NCI-H345 (cell line): ENCODE measurements at regions not wholly inside any gene's neighbourhood (a gene's known extent, or its start where the extent isn't known, plus 50 kb on each side); places are given as distances from the start of the nearest gene placed in this dataset.

Source experiments
- DNase-seq: peaks from one replicate; lab custom pipeline; 2025; lab: John Stamatoyannopoulos, UW

DNA sequence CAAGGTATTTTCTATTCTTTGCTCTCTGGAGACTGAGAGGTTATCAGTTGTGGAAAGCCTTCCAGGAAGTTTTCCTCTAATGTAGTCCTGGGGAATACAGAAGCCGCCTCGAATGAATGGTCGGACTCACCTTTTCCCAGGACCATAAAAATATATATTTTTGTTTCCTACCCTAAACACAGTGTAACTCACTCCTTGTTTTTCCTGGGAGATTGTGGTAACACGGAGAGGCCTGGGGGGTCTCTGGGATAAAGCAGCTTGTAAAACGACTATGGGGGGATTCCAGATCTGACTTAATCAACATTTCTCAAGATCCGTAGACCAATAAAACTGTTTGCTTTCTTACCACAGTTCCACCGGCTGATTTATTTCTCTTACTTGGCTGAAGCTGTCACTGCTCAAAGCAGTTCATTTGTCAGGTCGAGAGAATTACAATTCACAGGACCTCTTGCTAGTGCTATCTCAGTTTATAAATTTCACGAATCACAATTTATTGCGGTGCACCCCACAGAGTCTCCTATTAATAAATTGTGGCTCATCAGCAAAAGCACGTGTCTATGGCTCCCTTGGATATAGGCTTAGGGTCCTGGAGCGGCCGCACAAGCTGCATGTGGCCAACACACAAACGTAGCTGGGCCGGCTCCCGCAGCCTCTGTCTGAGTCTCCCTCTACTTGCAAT, 176.3 kb upstream of the BMPER start:
- DNase-seq = no peak

DNA sequence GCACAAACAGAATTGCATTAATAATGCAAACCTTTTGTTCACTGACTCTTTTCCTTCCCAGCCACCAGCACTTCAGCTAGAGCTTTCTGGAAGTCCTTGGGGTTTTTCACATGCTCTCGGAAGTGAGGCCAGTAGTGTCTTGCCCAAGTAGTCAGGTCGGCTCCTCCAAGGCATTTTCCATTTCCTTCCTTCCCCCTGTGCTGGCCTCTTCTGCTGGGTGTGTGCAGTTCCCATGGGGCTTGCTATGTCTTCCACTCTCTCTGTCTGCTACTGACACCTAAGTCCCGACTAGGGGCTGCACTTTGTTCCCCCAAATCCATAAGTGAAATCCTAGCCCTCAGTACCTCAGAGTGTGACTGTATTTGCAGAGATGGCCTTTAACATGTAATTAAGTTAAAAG, 175.6 kb upstream of the BMPER start:
- DNase-seq = no peak

DNA sequence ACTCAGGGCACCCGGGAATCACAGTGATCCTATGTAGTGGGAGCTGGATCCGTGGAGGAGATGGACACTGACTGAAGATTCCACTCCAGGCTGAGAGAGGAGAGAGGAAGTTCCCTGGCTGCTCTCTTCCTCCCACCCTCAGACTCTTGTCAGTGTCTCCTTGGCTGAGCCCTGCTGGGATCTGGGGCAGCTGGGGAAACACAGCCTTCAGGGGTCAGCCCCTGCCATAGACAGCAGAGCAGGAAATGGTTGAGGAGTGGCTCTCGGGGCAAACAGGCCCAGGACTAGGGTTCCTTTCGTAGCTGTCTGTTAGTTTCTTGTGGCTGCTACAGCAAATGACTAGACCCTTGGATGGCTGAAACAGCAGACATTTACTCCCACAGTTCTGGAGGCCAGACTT, 174.4 kb upstream of the BMPER start:
- DNase-seq = no peak

DNA sequence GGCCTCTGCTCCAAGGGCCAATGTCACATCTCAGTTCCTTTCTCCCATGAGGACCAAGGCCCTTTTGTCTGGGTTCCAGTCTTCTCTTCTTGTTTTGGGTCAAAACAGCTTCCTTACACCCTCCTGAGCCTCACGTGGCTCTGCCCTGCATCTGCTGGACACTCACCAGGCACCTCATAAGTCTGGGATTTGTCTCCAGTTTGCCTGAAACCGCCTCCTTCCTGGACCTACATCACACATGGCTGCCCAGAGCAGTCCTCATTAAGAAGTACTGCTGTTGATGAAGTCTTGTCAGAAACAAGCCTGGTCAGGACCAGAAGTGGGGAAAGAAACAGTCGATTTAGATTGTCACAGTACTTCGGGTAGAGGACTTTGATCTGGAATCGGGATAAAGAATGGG, 173.4 kb upstream of the BMPER start:
- DNase-seq = no peak

DNA sequence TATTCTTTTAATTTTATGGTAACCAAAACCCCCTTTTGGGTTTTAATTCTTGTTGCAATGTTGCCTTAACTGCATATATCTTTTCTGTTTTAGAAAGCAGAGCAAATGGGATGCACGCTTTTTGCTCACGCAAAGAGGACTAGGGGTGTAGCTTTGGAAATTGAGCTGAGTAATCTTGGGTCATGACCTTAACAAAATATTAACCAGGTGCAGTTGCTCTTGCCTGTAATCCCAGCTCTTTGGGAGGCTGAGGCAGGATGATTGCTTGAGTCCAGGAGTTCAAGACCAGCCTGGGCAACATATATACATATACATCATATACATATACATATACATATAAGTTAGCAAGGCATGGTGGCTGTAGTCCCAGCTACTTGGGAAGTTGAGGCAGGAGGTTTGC, 172.9 kb upstream of the BMPER start:
- DNase-seq = no peak

DNA sequence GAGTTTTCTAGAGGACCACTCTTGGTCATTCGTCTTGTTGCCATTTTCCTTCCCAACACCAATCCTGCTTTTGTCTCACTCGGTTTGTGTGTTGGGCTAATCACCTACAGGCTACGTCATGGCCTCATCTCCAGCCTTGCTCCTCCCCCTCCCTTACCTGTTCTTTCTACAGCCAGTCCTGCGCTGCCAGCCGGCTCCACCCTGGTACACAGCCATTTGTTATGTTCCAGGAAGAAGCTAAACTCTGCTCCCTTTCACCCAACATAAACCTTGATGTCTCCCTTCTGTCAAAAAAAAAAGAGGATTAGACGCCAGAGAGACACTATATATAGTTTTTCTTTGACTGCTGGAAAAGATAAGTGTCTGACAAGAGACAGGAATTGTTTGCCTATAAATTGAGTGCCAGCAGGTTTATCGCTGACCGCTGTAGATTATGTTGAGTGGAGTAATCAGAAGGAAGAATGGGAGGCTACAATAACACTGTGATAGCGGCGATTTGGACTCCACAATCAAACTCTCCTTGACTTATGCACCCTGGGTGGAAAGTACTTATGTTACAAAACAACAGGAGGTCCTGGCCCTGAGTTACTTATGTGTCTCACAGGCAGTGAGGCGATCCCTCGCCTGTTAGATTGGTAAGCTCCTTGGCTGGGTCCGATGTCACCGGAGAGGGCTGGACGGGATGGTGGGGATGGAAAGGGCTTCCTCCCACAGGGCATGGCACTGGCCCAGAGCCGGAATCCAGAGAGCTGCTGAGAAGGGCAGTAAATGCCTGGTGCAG, 171.3 kb upstream of the BMPER start:
- peak; percentile 15 for DNase-seq

DNA sequence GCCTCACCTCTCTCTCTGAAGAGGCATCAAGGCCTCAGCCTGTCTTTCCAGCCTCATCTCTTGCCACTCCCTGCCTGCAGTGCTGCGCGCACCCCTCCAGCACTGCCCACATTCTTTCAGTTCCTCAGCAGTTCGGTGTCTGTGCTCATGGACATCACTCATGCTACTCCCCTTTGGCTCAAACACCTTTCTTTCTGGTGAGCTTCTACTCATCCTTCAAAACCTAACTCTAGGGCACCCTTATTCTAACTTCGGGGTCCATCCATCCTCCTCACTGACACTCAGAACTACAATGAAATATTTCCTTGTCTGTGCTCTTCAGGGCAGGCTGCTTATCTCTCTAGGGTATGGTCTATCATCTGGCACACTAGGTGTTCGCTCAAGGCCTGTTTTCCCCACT, 169.9 kb upstream of the BMPER start:
- DNase-seq = no peak

DNA sequence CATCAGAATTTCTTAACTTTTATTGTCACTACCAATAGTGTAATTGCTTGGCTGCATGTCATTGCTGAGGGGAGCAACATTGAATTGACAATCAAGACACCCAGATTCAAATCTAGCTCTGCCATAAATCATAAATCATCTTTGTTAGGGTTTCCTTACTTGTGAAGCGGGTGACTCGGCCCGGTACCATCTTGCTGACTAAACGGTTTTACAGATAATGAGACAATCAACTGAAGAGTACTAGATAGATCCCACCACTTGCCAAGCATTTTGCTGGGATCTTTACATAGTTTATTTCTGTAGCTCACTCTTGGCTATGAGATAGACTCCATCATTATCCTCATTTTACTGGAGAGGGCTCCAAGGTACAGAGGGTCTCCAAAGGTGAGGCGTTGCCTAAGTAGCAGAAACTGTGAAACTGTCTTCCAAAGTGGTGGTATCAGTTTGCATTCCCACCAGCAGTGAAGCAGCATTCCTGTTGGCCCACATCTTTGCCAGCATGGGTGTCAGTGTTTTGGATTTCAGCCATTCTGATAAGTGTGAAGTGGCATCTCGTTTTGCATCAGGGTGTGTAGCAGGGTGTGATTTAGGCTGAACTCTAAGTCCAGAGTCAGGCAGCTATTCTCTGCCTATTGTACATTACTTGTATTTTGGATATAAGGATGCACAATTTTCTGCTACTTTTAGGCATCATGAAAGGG, 168.7 kb upstream of the BMPER start:
- DNase-seq = no peak

DNA sequence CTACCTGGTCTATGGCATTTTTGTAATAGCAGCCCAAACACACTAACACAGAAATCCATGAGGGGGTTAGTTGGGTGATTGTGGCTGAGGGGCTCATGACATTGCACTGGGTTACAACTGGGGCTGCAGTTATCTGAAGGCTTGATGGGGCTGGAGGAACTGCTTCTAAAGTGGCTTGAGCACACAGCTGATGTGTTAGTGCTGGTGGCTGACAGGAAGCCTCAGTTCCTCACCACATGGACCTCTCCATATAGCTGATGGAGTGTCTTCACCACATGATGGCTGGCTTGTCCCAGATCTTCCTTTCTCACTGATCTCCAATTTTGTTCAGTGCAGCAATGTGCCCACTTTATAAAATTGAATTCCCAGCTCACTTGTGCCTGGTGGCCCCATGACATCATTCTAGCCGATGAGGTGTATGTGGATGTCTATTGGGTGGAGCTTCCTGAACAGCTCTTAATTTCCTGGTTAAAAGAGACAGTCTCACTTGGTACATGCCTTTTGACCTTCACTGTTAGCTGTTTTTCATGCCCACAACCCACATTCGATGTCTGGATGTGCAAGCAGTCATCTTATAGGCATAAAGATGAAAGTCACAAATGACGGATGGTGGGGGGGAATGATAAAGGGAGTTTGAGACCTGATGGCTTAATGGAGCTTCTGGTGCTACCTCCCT, 166.9 kb upstream of the BMPER start:
- no peak for DNase-seq

DNA sequence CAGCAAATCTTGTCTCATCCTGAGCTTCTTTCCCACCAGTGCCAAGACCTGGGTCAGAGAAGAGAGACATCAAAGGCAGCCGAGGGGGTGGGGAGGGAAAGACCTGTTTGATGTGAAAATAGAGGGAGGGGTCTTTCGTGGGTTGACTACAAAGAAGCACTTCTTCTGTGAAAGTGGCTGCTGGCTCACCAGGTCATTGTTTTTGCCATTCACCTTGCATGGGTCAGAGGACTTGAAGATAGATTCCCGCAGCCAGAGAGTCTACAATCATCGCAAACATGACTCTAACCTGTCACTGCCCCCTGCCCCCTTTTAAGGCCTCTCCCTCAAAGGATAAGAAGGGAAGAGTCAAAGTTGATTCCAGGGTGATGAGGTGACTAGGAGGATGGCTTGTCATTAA, 166.1 kb upstream of the BMPER start:
- no peak for DNase-seq

DNA sequence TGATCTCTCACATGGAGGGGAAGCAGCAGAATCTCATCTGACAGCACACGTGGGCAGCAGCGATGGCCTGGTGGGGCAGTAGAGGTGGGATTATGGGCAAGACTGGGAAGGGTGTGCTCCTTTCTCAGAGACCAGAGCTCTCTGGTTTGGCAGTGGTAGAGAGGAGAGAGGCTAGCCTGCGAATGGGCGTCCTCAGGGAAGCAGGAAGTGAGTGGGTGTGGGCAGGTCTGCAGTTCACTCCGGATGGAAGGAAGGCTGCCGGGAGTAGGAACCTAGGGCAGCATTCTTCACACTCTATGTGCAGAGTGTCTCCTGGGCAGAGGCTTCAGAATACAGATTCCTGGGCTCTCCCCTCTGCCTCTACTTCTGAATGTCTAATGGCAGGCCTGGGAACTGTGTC, 162.8 kb upstream of the BMPER start:
- no peak for DNase-seq

DNA sequence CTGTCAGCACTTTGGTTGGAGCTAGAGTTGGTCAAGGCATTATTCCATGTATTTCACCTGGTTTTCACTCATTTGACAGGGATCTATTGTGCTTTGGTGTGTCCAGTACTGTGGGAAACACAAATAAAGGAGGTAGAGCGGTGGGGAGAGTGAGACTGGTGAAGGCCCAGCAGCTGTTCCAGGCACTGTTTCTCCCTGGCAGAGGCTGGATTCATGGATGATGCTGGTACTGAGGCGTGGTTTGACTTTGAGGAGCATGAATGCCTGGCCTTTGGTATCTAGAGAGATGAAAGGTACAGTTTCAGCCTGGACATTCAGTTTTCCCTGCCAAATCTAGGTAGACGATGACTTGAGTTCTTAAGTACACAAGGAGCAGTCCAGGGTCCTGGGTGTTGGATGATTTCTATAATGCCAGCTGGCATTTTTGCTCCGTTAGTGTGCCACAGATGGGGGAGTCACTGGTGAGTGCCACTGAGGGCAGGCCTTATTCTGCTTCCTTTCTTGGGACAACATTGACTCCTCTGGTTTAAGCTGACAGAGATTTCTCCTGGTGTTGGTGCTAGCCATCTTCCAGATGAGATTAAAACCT, 162.2 kb upstream of the BMPER start:
- DNase-seq = no peak

DNA sequence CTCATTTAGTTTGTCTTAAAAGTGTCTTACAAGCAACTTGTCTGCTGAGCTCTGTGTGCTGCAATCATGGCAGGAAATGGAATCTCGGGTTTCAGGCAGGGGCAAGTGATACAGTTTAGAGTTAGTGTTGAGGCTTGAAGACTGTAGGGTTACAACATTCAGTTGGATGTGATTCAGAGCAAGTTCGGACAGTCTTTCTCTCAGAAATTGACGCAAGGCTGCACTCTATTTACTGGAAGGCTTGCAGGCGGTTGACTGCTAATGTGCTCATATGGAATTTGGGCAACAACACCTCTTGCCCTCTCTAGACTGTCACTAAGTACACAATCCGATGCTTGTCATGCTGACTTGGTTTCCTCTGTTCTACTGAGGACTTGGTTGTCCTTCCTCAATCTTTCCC, 161.7 kb upstream of the BMPER start:
- no peak for DNase-seq

DNA sequence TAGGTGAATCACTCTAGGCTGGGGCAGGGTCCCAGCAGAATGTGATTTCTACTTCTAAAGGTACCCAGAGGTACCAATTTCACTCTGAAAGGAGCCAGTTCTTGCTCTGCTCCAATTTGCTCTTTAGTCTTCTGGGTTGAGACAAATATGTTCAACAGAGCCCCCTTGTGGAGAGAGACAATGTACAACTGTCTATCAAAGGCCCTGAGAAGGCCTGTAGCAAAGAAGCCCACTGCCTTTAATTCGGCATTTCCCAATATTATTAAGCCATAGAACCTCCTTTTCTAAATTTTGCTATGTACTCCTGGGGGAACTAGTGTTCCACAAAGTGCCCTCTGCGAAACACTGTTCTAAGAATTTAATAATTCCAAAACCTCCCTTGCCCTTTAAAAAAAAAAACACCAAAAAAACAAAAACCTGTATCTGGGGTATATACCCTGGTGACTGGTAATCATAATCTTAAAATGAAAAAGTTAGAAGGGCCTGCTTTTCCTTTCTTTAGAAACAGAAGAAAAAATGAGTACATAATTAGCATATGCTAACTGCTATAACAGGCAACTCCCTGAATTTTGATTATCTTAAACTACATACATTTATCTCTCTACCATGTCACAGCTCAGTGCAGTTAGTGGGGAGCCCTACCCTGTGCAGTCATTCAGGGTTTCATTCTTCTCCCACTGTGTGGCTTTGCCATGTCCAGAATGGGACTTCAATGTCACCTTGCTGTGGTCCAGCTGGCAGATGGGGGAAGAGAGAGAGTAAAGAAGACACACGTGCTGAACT, 160.9 kb upstream of the BMPER start:
- DNase-seq = peak; percentile 18

DNA sequence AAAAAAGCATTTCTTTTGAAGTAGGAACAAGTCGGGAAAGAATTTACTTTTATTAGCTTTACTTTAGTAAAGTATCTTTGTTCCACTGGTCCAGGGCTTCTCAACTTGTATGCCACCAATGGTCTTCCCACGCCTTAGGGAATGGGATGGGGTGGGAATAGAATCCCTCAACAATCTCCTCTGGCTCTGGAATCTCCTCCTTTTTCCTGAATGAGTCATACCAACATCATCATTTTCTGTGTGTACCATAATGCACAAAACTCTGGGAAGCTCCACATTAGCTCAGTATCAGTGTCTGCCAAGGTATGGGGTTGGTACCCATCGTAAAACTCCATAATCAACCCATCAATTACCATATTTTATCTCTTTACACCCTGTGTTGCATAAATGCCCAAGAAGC, 159.4 kb upstream of the BMPER start:
- DNase-seq = no peak

DNA sequence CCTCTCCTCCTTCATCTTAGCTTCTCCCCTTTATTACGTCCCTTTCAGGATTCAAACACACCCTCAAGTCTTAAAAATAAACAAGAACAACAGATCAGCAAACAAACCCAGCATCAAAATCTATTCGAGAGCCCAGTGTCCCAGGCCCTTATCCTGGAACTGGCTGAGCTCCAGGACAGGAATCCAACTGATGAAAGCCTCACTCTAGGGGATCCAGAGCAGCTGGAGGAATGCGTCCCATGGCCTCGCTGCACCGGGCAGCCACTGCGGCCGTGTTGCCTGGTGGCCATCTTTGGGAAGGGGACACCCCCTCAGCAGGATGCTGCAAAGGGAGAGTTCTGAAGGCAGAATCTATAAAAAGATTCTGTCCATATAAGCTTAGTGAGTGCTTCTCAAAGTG, 156.5 kb upstream of the BMPER start:
- peak; percentile 37 for DNase-seq

DNA sequence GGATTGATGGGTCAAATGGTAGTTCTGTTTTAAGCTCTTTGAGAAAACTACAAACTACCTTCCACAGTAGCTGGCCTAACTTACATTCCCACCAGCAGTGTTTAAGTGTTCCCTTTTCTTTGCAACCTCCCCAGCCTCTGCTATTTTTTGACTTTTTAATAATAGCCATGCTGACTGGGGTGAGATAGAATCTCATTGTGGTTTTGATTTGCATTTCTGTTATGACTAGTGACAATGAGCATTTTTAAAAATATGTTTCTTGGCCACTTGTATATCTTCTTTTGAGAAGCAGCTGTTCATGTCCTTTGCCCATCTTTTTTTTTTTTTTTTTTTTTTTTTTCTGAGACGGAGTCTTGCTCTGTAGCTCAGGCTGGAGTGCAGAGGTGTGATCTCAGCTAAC, 155.2 kb upstream of the BMPER start:
- DNase-seq = no peak

DNA sequence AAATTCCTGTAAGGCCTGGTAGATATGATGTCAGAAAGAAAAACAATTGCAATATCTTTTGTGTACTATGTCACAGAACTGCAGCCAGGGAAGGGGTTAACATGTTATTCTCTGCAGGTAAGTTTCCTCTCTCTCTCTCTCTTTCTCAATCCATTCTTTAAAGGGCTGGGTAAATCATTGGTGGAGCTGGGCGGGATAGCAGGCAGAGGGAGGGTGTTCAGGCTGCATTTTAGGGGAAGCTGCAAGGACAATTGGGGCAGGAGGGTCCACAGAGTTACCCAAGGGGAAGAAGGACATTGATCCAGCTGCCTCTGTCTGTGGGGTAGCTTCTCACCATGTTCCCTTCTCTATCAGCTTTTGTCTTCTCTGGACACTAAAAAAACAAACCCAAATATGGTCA, 153.9 kb upstream of the BMPER start:
- DNase-seq = no peak

DNA sequence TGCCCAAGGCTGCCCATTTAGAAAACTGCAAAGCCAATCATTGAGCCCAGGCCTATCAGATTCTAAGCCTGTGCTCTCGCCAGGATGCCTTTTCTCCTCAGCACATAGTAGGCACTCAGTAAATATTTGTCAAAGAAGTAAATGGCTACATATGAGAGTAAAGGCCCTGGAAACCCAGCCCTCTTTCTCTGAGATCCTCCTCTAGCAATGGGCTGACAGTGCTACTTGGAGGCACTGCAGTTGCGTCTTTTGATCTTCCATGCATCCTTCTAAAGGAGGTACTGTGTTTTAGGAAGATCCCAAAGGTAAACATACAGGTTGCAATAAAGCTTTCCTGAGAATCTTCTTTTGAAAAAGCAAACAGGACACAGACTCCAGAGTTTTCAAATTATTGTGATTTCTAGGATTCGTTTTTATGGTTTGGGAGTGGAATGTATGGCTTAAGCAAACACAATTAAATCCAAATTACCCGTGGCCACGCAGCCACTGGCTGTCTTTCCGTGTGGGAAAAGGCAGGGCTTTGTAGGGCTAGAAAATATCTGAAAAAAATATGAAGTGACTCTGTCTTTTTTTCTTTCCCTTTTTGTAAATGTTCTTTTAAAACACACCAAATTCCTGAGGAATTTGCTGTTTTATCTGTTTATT, 151.3 kb upstream of the BMPER start:
- DNase-seq = no peak

DNA sequence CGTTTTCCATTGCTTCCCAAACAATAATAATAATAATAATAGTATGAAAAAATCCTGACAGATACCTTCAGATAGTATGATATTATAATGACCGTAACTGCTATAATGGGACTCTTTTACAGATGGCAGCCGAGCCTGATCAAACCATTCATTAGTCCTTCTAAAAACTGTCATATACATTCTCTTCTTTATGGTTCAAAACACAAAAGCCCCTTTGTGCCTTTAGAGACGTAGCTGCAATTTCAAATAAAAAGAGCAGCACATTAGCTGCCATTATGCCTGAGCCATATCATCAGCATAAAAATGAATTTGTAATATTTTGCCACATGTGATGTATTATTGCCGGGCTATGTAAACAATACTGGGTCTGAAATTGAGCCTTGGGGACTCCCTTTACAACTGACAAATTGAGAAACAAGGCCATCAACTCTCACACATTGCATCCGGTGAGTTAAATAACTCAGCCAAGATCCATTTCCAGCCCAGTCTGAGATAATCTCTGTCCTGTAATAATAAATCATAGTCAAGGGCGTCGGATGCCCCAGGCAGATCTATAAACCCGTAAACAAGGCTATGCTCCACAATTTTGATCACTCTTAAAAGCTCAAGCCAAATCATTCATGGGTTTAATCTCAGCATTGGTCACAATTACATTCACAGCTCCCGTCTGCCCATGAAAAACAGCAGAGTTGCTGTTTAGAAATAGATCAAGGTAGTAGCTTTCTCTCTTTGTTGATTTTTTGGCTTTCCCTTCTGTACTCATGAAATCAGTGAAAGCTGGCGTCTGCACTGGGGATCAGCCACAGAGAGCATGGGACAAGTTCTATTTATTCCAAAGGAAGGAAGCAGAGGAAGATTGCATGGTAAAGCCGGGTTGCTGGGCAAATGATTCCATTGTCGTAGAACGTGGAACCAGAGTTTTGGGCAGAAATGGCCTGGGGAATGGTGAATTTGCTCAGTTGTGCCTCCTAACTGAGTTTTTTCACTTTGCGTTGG, 150.1 kb upstream of the BMPER start:
- DNase-seq = no peak
